ENCODE measurements at regions not wholly inside any gene's neighbourhood (a gene's known extent, or its start where the extent isn't known, plus 50 kb on each side); places are given as distances from the start of the nearest gene placed in this dataset.
"Not testable (repeated sequence)": the region's sequence is repeated elsewhere in the genome, so short reads cannot be mapped to it uniquely, and the experiment has no call there.

GRCh38 chr2:107743274-107743673, 83.4 kb upstream of the RGPD4 start:
- Mint-ChIP-seq H3K9me3 (no peaks in the 10 kb centered on the region), H3K36me3 (ENCODE audit: low read depth) (no peaks in the 10 kb centered on the region), H3K27me3 (ENCODE audit: insufficient read depth) (no peaks in the 10 kb centered on the region), H3K27ac (no peak overlapping the region), H3K4me1 (ENCODE audit: low read depth) (no peaks in the 10 kb centered on the region), H3K4me3 (no peak overlapping the region)
- intact Hi-C loops (cut with micrococcal nuclease) = no loop called here
- DNase-seq (ENCODE audit: low spot score) = no peak

GRCh38 chr2:107745100-107745499, 81.6 kb upstream of the RGPD4 start:
- no peaks in the 10 kb centered on the region for H3K4me1 Mint-ChIP-seq (ENCODE audit: low read depth)
- intact Hi-C loops (cut with micrococcal nuclease) = no loop called here
- no peak overlapping the region for H3K27ac Mint-ChIP-seq
- H3K9me3 Mint-ChIP-seq = peaks cover 3% of the 10 kb centered on the region
- no peaks in the 10 kb centered on the region for H3K27me3 Mint-ChIP-seq (ENCODE audit: insufficient read depth)
- H3K36me3 Mint-ChIP-seq (ENCODE audit: low read depth) = no peaks in the 10 kb centered on the region
- DNase-seq (ENCODE audit: low spot score) = no peak
- H3K4me3 Mint-ChIP-seq = no peak overlapping the region

- intact Hi-C loops (cut with micrococcal nuclease); H3K27me3 Mint-ChIP-seq (ENCODE audit: insufficient read depth); H3K9me3 Mint-ChIP-seq; H3K27ac Mint-ChIP-seq; H3K36me3 Mint-ChIP-seq (ENCODE audit: low read depth); DNase-seq (ENCODE audit: low spot score); H3K4me3 Mint-ChIP-seq; H3K4me1 Mint-ChIP-seq (ENCODE audit: low read depth): not testable (repeated sequence)
Observed at GRCh38 chr2:107746552-107747198, 80.0 kb upstream of the RGPD4 start.

- intact Hi-C loops (cut with micrococcal nuclease); H3K9me3 Mint-ChIP-seq; H3K27ac Mint-ChIP-seq; H3K36me3 Mint-ChIP-seq (ENCODE audit: low read depth); H3K27me3 Mint-ChIP-seq (ENCODE audit: insufficient read depth); H3K4me1 Mint-ChIP-seq (ENCODE audit: low read depth); H3K4me3 Mint-ChIP-seq; DNase-seq (ENCODE audit: low spot score): not testable (repeated sequence)
Observed at GRCh38 chr2:107747199-107747963, 79.3 kb upstream of the RGPD4 start.

- peaks cover 9% of the 10 kb centered on the region for H3K9me3 Mint-ChIP-seq
Observed at GRCh38 chr2:107747964-107748583, 78.6 kb upstream of the RGPD4 start.

GRCh38 chr2:107751936-107752335, 74.8 kb upstream of the RGPD4 start:
- no peaks in the 10 kb centered on the region for H3K36me3 Mint-ChIP-seq (ENCODE audit: low read depth)
- H3K27me3 Mint-ChIP-seq (ENCODE audit: insufficient read depth) = no peaks in the 10 kb centered on the region
- intact Hi-C loops (cut with micrococcal nuclease) = no loop called here
- no peaks in the 10 kb centered on the region for H3K4me1 Mint-ChIP-seq (ENCODE audit: low read depth)
- H3K9me3 Mint-ChIP-seq = peaks cover 9% of the 10 kb centered on the region
- no peak for DNase-seq (ENCODE audit: low spot score)
- H3K27ac Mint-ChIP-seq = no peak overlapping the region
- no peak overlapping the region for H3K4me3 Mint-ChIP-seq

More at GRCh38 chr2:107747964-107748583, 78.6 kb upstream of the RGPD4 start:
- no peak for DNase-seq (ENCODE audit: low spot score)
- no peak overlapping the region for H3K27ac Mint-ChIP-seq
- H3K4me3 Mint-ChIP-seq = no peak overlapping the region
- no peaks in the 10 kb centered on the region for H3K4me1 Mint-ChIP-seq (ENCODE audit: low read depth)
- no peaks in the 10 kb centered on the region for H3K36me3 Mint-ChIP-seq (ENCODE audit: low read depth)
- intact Hi-C loops (cut with micrococcal nuclease) = no loop called here
- H3K27me3 Mint-ChIP-seq (ENCODE audit: insufficient read depth) = no peaks in the 10 kb centered on the region

GRCh38 chr2:107753806-107754205, 72.9 kb upstream of the RGPD4 start:
- H3K4me1 Mint-ChIP-seq (ENCODE audit: low read depth); H3K27ac Mint-ChIP-seq; DNase-seq (ENCODE audit: low spot score); H3K27me3 Mint-ChIP-seq (ENCODE audit: insufficient read depth); H3K4me3 Mint-ChIP-seq; intact Hi-C loops (cut with micrococcal nuclease); H3K36me3 Mint-ChIP-seq (ENCODE audit: low read depth): not testable (repeated sequence)
- H3K9me3 Mint-ChIP-seq = peaks cover 12% of the 10 kb centered on the region

GRCh38 chr2:107757223-107757622, 69.5 kb upstream of the RGPD4 start:
- Mint-ChIP-seq H3K4me3 (no peak overlapping the region), H3K27me3 (ENCODE audit: insufficient read depth) (no peaks in the 10 kb centered on the region), H3K9me3 (peaks cover 9% of the 10 kb centered on the region), H3K36me3 (ENCODE audit: low read depth) (no peaks in the 10 kb centered on the region), H3K4me1 (ENCODE audit: low read depth) (no peaks in the 10 kb centered on the region), H3K27ac (no peak overlapping the region)
- DNase-seq (ENCODE audit: low spot score) = no peak
- intact Hi-C loops (cut with micrococcal nuclease) = no loop called here

- Mint-ChIP-seq H3K4me3 (no peak overlapping the region), H3K4me1 (ENCODE audit: low read depth) (no peaks in the 10 kb centered on the region), H3K36me3 (ENCODE audit: low read depth) (no peaks in the 10 kb centered on the region), H3K9me3 (peaks cover 4% of the 10 kb centered on the region), H3K27ac (no peak overlapping the region), H3K27me3 (ENCODE audit: insufficient read depth) (no peaks in the 10 kb centered on the region)
- no peak for DNase-seq (ENCODE audit: low spot score)
- intact Hi-C loops (cut with micrococcal nuclease) = no loop called here
Observed at GRCh38 chr2:107760620-107761364, 65.9 kb upstream of the RGPD4 start.

GRCh38 chr2:107772353-107772752, 54.3 kb upstream of the RGPD4 start:
- Mint-ChIP-seq H3K36me3 (ENCODE audit: low read depth) (no peaks in the 10 kb centered on the region), H3K27ac (no peak overlapping the region), H3K4me1 (ENCODE audit: low read depth) (no peaks in the 10 kb centered on the region), H3K27me3 (ENCODE audit: insufficient read depth) (no peaks in the 10 kb centered on the region), H3K4me3 (no peak overlapping the region), H3K9me3 (no peaks in the 10 kb centered on the region)
- intact Hi-C loops (cut with micrococcal nuclease) = no loop called here
- DNase-seq (ENCODE audit: low spot score) = no peak

GRCh38 chr2:107775211-107775610, 51.5 kb upstream of the RGPD4 start:
- DNase-seq (ENCODE audit: low spot score) = no peak
- Mint-ChIP-seq H3K27ac (no peak overlapping the region), H3K9me3 (no peaks in the 10 kb centered on the region), H3K36me3 (ENCODE audit: low read depth) (no peaks in the 10 kb centered on the region), H3K4me3 (no peak overlapping the region), H3K4me1 (ENCODE audit: low read depth) (no peaks in the 10 kb centered on the region), H3K27me3 (ENCODE audit: insufficient read depth) (no peaks in the 10 kb centered on the region)
- intact Hi-C loops (cut with micrococcal nuclease) = no loop called here

- no peak for DNase-seq (ENCODE audit: low spot score)
- intact Hi-C loops (cut with micrococcal nuclease) = no loop called here
- Mint-ChIP-seq H3K4me3 (no peak overlapping the region), H3K4me1 (ENCODE audit: low read depth) (no peaks in the 10 kb centered on the region), H3K27ac (no peak overlapping the region), H3K27me3 (ENCODE audit: insufficient read depth) (no peaks in the 10 kb centered on the region), H3K9me3 (no peaks in the 10 kb centered on the region), H3K36me3 (ENCODE audit: low read depth) (no peaks in the 10 kb centered on the region)
Observed at GRCh38 chr2:107775791-107776190, 50.9 kb upstream of the RGPD4 start.

GRCh38 chr2:107776362-107776761, 50.3 kb upstream of the RGPD4 start:
- Mint-ChIP-seq H3K27me3 (ENCODE audit: insufficient read depth) (no peaks in the 10 kb centered on the region), H3K27ac (no peak overlapping the region), H3K36me3 (ENCODE audit: low read depth) (no peaks in the 10 kb centered on the region), H3K4me3 (no peak overlapping the region), H3K9me3 (no peaks in the 10 kb centered on the region), H3K4me1 (ENCODE audit: low read depth) (no peaks in the 10 kb centered on the region)
- no peak for DNase-seq (ENCODE audit: low spot score)
- intact Hi-C loops (cut with micrococcal nuclease) = no loop called here

Measured in activated T-helper 1 cell treated with anti-CD3 and anti-CD28 coated beads, Interleukin-12 subunit alpha, Interleukin-12 subunit beta, Interleukin-2, Interleukin-4 antibody, amounts not matched to agents 30 ng/mL and 10 ng/mL and 1 ng/mL, durations not matched to agents 14 hours and 24 hours and 36 hours (primary cell).